Breast epithelium (tissue), 4 donors: ENCODE measurements at regions not wholly inside any gene's neighbourhood (a gene's known extent, or its start where the extent isn't known, plus 50 kb on each side); places are given as distances from the start of the nearest gene placed in this dataset.
"Not testable (repeated sequence)": the region's sequence is repeated elsewhere in the genome, so short reads cannot be mapped to it uniquely, and the experiment has no call there.

Experiments used
- DNase-seq, 2 donors: peaks; one replicate each; pipeline ENCODE4 v3.0.0-alpha.2; 2019; ENCODE audit warnings: low spot score in 2 of 2
- H3K27ac ChIP-seq, 2 donors: fragments of 200-600 bp; sonication (generic) in 1 of 2; one replicate each; pipeline ENCODE4 v1.5.1; 2016 to 2019; ENCODE audit warnings: mild to moderate bottlenecking in 1 of 2
- H3K27me3 ChIP-seq, 2 donors: fragments of 200-600 bp; sonication (generic) in 1 of 2; one replicate each; pipeline versions ENCODE4 v1.5.1 to v1.6.0; 2017 to 2019; ENCODE audit warnings: control low read depth in 1 of 2, mild to moderate bottlenecking in 1 of 2
- H3K36me3 ChIP-seq: fragments of 200-600 bp; one replicate; pipeline ENCODE4 v1.5.1; 2019
- H3K4me1 ChIP-seq, 2 donors: fragments of 200-600 bp; sonication (generic); one replicate each; pipeline ENCODE4 v1.5.1; 2016 to 2019; ENCODE audit warnings: control low read depth in 1 of 2
- H3K4me3 ChIP-seq, 3 donors: fragments of 200-600 bp; sonication (generic); 1 replicate in 2 of 3; 2 replicates in 1 of 3; pipeline ENCODE4 v1.5.1; 2016 to 2019; ENCODE audit warnings: mild to moderate bottlenecking in 3 of 3, moderate library complexity in 2 of 3
- H3K9me3 ChIP-seq, 2 donors: fragments of 200-600 bp; sonication (generic) in 1 of 2; one replicate each; pipeline ENCODE4 v1.5.1; 2016 to 2019; ENCODE audit warnings: control low read depth in 1 of 2
- intact Hi-C: fragments of 100-400 bp; cut with DNase I; formaldehyde crosslinking; loops from one replicate; pipeline ENCODE4 v1.15.1; 2023; ENCODE audit warnings: low total_unique reads

DNA sequence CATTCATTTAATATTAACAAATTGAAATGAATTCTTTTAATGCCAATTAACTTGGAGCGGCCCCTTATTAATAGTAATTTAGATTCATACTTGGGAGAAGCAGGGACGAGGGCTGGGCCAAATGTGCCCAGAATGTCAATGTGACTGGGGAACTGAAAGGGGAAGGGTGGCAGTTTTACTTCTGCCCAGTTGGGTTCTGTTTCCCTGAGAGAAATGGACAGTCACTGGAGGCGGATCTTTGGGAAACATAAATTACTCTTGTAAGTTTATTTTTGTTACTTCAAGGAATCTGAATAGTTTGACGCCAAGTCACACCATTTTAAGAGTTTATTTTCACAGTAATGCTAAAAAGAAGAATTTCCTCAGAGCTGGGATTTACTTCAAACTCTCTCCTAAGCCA, 432.1 kb downstream of the CNTNAP3B start:
- H3K27me3 ChIP-seq, H3K27ac ChIP-seq, DNase-seq, H3K36me3 ChIP-seq, H3K9me3 ChIP-seq, intact Hi-C loops, H3K4me1 ChIP-seq, H3K4me3 ChIP-seq: not testable (repeated sequence)

DNA sequence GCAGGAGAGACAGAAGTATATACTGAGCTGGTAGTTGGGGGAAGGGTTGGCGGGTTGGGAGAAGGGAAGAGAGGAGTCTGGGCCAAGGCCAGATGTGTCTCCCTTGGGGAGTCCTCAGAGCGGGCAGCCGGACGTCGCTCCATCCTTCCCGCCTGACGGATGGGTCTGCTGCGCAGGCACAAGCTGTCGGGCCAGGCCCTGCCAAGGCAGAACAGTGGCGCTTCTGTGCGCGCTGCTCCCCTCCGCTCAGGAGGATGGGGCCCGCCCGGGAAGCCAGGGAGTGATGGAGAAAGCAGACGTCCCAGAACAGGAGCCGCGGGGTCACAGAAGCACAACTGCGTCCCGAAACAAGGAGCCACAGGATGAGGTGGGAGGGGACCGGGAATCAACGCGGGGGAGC, 449.9 kb downstream of the CNTNAP3B start:
- H3K4me1 ChIP-seq, H3K4me3 ChIP-seq, H3K9me3 ChIP-seq, H3K27me3 ChIP-seq, H3K27ac ChIP-seq, H3K36me3 ChIP-seq, intact Hi-C loops, DNase-seq: not testable (repeated sequence)

DNA sequence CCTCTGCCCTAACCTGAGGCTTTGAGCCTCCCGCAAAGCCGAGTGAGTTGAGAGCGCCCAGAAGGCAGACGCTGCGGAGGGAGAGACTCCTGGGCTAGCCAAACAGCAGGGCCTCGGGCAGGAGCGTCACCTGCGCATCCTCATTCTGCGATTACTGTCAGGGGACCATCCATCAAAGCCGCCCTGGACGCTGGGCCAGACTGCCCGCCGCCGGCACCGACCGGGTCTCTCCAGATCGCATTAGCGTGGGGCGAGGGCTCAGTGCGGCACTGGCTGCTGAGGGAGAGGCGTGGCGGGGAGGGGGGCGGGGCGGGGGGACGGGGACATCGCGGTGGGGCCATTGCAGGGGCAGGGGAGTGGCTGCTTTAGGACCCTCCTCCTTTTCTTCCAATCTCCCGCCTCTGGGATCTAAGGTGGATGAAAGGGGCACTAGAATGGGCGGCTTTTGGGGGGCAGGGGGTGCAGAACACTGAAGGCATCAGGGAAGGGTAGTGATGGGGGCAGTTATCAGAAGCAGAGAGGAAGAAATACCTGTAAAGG, 465.7 kb downstream of the CNTNAP3B start:
- H3K36me3 ChIP-seq, H3K4me1 ChIP-seq, H3K9me3 ChIP-seq, H3K27ac ChIP-seq, H3K4me3 ChIP-seq, DNase-seq, H3K27me3 ChIP-seq, intact Hi-C loops: not testable (repeated sequence)

DNA sequence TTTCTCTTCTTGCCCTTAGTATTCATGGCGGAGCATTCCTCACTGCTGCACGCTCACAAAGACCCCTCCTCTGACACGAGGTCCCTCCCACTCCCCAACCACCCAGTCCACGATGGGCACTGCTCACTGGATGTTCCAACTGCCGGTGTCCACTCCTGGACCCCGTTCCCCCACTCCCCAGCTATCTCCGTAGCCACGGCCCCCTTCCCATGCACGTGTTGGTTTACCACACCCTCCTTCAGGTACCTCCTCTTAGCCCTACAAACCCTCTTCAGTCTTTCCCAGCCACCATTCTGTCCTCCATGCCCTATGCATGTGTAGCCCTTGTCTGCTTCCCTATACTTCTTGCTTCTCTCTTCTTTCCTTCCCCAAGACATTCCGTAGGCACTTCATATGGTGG, 469.6 kb upstream of the ZNG1F start:
- H3K4me3 ChIP-seq, H3K9me3 ChIP-seq, H3K27ac ChIP-seq, H3K36me3 ChIP-seq, H3K27me3 ChIP-seq, DNase-seq, H3K4me1 ChIP-seq, intact Hi-C loops: not testable (repeated sequence)

DNA sequence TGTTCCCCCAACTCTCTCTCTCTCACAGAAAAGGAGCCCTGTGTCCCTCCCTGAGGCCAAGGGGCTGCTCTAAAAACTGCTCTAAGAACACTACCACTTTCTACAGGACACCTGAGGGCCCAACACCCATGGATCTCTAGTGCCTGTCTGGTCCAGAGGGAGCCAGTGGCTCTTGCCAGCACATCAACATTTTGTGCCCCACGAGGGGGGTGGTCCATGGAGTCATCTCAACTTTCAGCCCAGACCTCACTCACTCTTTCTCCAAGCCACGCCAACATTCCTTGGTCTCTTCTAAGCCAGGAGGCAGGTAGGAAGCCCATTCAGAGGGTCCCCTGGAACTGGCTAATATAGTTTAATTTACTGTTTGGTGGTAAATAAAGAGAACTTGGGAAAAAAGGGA, 469.0 kb upstream of the ZNG1F start:
- H3K4me3 ChIP-seq, H3K4me1 ChIP-seq, DNase-seq, H3K9me3 ChIP-seq, intact Hi-C loops, H3K27ac ChIP-seq, H3K36me3 ChIP-seq, H3K27me3 ChIP-seq: not testable (repeated sequence)

DNA sequence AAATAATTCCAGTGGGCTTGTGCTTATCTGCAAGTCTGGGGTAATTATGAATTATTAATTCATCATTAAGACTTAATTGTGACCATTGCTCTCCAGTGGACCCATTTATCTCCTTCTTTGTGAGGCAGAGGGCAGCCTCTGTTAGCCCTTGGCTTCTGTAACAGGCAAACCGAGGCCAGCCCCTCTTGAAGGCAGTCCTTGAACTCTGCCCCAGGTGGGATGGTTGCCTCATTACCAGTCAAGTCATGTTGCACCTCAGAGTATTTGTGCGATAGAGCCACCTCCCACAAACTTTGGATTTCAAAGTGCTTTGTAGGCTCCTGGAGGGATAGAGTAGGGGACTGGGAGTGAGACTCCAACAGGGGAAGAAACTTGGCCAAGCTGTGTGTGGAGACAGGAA, 468.0 kb upstream of the ZNG1F start:
- H3K36me3 ChIP-seq, DNase-seq, H3K4me3 ChIP-seq, H3K4me1 ChIP-seq, intact Hi-C loops, H3K27me3 ChIP-seq, H3K27ac ChIP-seq, H3K9me3 ChIP-seq: not testable (repeated sequence)

DNA sequence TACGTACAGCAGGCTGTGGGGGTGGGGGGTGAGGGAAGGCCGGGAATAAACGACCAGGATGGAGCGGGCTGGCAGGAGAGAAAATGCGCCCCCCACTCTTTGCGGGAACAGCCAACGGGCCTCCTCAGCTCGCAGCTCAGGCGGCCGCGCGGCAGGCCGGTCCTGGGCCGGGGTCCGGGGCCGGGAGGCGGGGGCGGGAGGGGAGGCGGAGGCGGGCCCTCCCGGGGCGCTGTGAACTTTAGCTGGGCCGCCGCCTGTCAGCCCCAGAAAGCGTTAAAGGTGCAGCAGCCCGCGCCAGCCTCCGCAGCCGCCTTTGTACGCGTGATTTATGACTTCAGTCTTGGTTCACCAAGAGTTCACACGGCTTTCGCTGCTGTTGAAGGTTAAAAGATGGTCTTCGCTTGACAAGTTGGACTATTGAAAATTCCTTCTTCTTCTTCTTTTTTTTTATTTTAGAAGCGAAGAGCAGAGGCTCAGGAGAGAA, 466.0 kb upstream of the ZNG1F start:
- intact Hi-C loops, H3K36me3 ChIP-seq, H3K4me1 ChIP-seq, H3K27ac ChIP-seq, H3K27me3 ChIP-seq, H3K9me3 ChIP-seq, DNase-seq: not testable (repeated sequence)
- H3K4me3 ChIP-seq = peak overlapping the region in 1 of 3 donors; percentile 48

DNA sequence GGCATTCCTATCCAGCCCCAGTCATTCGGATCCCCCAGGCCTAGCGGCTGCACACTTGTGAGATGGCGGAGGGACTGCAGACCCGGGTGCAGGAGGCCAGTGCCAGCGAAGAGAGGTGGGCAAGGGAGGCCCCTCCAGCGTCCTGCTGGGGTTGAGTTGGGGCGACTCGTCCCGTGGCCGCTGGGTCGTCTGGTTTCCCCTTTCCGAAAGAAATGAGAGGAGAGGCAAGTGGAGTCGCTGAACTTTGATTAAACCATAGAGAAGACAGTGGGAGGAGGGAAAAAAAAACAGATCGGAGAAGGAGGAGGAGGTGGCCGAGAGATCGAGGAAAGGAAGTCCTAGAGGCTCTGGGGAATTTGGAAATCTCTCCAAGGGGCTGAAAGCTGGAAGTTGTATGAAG, 465.2 kb upstream of the ZNG1F start:
- H3K36me3 ChIP-seq, intact Hi-C loops, H3K4me1 ChIP-seq, H3K27ac ChIP-seq, DNase-seq, H3K9me3 ChIP-seq, H3K4me3 ChIP-seq, H3K27me3 ChIP-seq: not testable (repeated sequence)

DNA sequence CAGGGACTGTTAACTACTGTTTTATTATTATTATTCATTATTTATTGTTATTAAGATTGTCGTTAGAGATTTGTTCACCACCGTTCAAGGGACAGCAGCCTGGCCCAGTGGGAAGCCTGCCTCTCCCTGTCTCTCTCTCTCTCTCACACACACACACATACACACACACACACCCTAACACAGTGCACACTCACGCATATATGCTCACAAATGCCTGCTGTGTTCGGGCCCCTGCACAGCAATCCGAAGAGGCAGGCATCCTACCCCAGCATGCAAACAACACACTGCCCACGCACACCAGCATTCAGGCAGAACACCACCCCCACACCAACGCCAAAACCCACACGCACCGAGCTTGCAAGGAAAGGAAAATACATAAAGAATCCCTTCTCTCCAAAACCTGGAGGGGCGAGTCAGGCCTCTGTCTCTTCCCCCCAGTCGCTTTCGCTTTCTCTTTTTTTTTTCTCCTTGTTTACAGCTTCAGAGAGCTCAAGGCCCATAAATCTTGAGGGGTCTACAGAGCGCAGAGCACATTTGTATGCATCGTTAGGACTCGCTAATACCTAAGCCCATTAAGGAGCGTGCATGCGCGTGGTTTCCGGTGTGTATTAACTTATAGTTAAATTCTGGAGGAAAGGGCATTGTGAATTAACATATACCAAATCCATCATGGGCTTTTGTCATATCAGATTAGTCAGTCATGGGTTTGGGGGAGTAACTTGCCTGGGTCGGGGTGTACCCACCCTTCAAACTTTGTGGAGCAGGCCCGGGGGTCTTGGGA, 464.6 kb upstream of the ZNG1F start:
- H3K27ac ChIP-seq, H3K4me3 ChIP-seq, intact Hi-C loops: not testable (repeated sequence)

DNA sequence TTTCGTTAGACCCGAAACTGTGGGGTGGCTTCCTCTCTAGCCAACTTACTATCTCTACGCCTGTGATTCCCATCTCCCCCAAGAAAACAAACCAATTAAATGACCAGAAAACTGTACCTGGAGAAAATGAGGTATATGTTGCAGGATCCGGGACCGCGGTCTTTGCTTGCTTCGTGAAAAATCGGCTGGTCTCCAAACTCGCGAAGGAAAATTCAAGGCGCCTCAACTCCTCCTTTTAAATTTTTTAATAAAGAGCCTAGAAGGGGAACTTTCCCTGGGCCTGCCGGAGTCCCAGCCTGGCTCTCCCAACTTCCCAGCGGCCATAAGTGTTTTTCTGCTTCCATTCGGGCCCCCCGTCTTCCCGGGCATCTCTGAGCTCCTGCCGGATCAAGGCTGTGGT, 463.7 kb upstream of the ZNG1F start:
- H3K36me3 ChIP-seq, intact Hi-C loops, DNase-seq, H3K9me3 ChIP-seq, H3K27me3 ChIP-seq, H3K4me1 ChIP-seq, H3K27ac ChIP-seq, H3K4me3 ChIP-seq: not testable (repeated sequence)

More for the DNA sequence above, 464.6 kb upstream of the ZNG1F start:
- not testable (repeated sequence) for H3K27me3 ChIP-seq, H3K4me1 ChIP-seq, H3K9me3 ChIP-seq, H3K36me3 ChIP-seq, DNase-seq

DNA sequence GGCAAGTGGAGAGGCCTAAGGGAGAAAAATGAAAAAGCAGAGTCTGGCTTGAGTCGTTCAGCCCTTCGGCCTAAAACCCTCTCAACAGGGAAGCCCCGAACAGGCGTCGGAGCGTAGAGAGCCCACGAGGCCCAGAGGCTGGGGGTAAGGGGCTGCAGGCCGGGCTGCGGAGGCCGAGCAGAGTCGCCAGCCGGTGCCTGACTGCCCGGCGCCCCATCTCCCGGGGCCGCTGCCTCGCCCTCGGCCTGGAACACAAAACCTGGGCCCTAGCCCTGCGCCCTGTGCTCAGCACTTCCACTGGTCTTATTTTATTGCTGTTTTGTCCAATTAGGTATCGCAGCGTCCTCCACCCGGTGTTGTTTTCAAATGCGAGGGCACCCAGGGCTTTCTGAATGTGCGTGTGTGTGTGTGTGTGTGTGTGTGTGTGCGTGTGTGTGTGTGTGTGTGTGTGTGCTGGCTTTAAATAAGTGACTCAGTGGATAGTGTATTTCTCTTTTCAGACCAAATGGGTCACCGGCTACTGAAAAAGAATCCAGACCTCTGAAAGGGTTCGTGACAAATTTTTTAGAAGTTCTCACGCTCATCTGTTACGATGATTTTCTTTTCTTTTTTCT, 463.1 kb upstream of the ZNG1F start:
- H3K27ac ChIP-seq, H3K9me3 ChIP-seq, H3K27me3 ChIP-seq, H3K4me3 ChIP-seq, intact Hi-C loops, DNase-seq, H3K4me1 ChIP-seq, H3K36me3 ChIP-seq: not testable (repeated sequence)

DNA sequence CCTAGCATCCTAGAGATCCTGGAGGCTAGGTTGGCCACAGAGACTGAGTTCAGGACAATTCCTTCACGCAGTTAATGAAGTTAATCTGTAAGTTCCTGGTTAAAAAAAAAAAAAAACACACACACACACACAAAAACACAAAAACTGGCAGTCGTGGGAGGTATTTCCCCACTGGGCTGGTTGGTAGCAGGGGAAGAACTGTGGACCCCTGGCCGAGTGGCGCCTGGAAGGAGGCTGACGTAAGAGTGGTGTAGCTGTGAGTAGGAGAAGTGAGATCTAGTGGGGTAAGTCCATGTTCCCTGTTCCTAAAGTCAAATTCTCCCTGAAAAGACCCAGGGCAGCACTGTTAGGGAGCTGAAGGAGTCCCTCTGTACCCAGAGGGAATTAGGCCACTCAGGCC, 461.0 kb upstream of the ZNG1F start:
- H3K27me3 ChIP-seq, H3K4me1 ChIP-seq, intact Hi-C loops, H3K36me3 ChIP-seq, H3K4me3 ChIP-seq, DNase-seq, H3K27ac ChIP-seq, H3K9me3 ChIP-seq: not testable (repeated sequence)

DNA sequence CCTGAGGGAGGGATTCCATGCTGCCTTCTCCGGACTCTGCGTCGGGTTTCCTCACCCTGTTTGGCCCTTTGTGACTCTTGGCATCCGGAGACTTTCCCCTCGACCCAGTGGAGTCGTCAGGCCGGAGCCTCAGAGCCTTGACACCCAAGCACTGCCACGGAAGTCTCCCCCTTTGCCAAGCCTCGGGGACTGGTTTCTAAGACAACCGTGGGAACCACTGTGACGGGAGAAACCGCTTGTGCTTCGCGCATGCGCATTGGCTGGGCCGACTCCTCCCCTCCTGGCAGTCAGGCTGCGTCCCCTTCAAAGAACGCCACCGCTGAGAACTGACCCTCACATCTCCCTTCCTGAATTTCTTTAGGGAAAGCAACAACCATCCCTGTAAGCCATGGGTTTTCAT, 459.4 kb upstream of the ZNG1F start:
- DNase-seq, intact Hi-C loops, H3K27me3 ChIP-seq, H3K9me3 ChIP-seq, H3K4me1 ChIP-seq, H3K36me3 ChIP-seq: not testable (repeated sequence)
- Histone ChIP-seq H3K27ac (peak overlapping the region in 1 of 2 donors; percentile 48), H3K4me3 (peak overlapping the region in 1 of 3 donors; percentile 52)

DNA sequence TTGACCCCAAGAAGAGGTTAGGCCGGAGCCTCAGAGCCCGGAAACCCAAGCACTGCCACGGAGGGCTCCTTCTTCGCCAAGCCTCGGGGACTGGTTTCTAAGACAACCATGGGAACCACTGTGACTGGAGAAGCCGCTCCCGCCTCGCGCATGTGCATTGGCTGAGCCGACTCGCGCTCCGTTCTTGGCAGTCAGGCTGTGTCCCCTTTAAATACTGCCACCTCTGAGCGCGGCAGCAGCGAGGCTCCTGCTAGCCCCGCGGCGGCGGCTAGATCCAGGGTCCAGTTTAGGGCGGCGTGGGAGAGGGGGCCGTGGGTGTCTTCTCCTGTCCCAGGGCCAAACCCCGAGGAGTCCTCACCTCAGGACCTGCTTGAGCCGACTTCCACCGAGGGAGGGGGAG, 457.1 kb upstream of the ZNG1F start:
- H3K4me3 ChIP-seq, H3K4me1 ChIP-seq, H3K27ac ChIP-seq, intact Hi-C loops, H3K36me3 ChIP-seq, H3K9me3 ChIP-seq, DNase-seq, H3K27me3 ChIP-seq: not testable (repeated sequence)
